ENCODE measurements at regions not wholly inside any gene's neighbourhood (a gene's known extent, or its start where the extent isn't known, plus 50 kb on each side); places are given as distances from the start of the nearest gene placed in this dataset.
"Not testable (repeated sequence)": the region's sequence is repeated elsewhere in the genome, so short reads cannot be mapped to it uniquely, and the experiment has no call there.

DNA sequence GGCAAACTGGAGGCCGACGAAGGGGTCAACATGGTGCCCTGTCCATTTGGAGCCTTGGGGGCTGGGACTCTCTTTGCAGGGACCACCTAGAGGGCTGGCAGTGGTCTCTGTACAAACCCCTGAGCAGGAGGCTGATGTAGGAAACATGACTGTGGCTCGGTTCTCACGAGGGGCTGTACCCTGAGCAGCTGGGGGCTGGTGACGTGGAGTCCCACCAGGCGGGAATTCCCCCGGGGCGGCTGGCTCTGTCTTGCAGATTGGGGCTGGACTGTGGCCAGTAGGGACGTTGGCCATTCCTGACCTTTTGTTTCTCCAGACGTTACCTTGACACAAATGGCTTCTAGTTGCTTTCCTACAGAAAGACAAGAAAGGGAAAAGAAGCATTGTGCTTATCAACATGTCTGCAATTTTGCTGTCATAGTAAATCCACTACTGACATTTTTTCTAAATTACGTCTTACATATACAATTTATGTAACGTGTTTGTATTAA lies 115.6 kb upstream of the PRKX start:
- not testable (repeated sequence) for H3K27me3 Mint-ChIP-seq (ENCODE audit: low read depth); H3K4me1 Mint-ChIP-seq (ENCODE audit: low read depth); H3K4me3 Mint-ChIP-seq; DNase-seq; H3K9me3 Mint-ChIP-seq; ATAC-seq; H3K36me3 Mint-ChIP-seq (ENCODE audit: insufficient read depth)

DNA sequence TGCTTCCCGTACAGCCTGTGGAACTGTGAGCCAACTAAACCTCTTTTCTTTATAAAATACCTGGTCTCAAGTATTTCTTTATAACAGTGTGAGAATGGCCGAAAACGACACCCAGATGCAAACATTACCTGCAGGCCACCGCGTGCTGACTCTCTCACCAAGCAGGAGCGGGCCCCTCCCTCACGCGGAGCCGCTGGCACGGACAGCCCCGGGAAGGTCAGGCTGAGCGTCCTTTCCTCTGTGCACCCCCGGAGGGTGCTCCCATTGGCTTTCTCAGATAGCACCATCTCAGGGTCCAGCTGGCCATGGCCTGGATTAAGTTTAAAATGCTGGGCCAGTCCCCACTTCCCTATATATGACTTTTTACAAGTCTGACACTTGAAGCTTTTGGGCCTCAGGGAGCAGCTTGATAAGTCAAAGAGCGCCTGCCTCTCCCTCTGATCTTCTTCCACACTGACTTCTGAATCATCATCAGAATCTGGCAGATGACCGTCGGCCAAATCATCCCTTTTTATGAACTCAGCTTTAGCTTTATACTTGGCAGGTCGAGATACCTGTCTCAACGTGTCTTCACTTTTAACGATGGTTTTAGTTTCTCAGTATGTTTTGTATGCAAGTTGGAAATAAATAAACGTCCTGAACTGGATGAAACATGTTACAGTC lies 115.1 kb upstream of the PRKX start:
- not testable (repeated sequence) for H3K4me3 Mint-ChIP-seq; ATAC-seq; DNase-seq; H3K36me3 Mint-ChIP-seq (ENCODE audit: insufficient read depth); H3K9me3 Mint-ChIP-seq; H3K4me1 Mint-ChIP-seq (ENCODE audit: low read depth); H3K27me3 Mint-ChIP-seq (ENCODE audit: low read depth)

DNA sequence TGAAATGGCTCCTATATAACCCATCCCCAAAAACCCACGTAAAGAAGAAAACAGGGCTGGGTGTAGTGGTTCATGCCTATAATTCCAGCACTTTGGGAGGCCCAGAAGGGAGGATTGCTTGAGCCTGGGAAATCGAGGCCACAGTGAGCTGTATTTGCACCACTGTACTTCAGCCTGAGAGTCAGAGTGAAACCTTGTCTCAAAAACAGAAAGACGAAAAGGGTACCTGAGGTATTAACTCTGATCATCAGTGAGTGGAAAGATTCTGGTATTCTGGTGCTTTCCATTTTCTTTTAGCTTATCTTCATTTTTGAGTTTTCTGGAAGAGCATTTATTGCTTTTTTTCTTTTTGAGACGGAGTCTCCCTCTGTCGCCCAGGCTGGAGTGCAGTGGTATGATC lies 110.6 kb upstream of the PRKX start:
- peaks cover 14% of the 10 kb centered on the region for H3K36me3 Mint-ChIP-seq (ENCODE audit: insufficient read depth)
- not testable (repeated sequence) for H3K4me3 Mint-ChIP-seq; H3K4me1 Mint-ChIP-seq (ENCODE audit: low read depth); H3K27me3 Mint-ChIP-seq (ENCODE audit: low read depth); ATAC-seq; DNase-seq; H3K9me3 Mint-ChIP-seq

DNA sequence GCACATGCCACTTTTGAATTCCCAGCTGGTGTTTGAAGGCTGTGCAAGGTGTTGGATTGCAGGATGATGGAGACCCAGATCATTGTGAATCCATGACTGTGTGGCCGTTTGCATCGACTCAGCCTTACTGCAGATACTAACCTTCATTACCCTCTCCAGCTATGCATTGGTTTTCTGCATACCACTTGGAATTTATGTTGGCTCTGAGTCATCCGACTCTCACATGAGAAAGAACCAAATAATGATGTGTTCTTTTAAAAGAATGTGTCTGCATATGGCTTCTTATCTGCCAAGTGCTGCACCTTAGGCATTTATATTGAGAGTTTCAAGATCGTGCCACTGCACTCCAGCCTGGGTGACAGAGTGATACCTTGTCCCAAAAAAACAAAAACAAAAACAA lies 106.7 kb upstream of the PRKX start:
- DNase-seq (no peak), ATAC-seq (no peak)
- no peaks in the 10 kb centered on the region for H3K9me3 Mint-ChIP-seq
- no peak overlapping the region for H3K4me3 Mint-ChIP-seq
- H3K36me3 Mint-ChIP-seq (ENCODE audit: insufficient read depth), result peaks cover 16% of the 10 kb centered on the region
- H3K27me3 Mint-ChIP-seq (ENCODE audit: low read depth), result no peaks in the 10 kb centered on the region
- H3K4me1 Mint-ChIP-seq (ENCODE audit: low read depth), result peaks cover 4% of the 10 kb centered on the region

DNA sequence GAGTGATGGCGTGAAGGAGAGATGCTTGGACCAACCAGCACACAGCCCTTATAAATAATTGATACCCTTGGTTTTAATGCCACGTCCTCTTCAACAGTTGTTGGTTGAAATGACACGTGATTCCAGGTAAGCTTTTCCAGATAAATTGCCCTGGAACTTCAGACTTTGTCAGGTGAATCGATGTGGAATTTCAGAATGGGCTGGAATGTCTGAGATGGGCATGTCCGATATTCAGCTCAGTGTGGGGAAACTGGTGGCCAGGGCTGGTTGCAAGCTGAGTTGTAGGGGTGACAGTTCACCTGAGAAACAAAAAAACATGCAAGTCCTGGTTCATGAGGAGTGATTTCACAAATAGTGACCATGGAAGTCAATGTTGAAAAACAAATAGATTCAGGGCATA lies 104.0 kb upstream of the PRKX start:
- H3K36me3 Mint-ChIP-seq (ENCODE audit: insufficient read depth); H3K4me3 Mint-ChIP-seq; ATAC-seq; DNase-seq; H3K27me3 Mint-ChIP-seq (ENCODE audit: low read depth); H3K9me3 Mint-ChIP-seq; H3K4me1 Mint-ChIP-seq (ENCODE audit: low read depth): not testable (repeated sequence)

DNA sequence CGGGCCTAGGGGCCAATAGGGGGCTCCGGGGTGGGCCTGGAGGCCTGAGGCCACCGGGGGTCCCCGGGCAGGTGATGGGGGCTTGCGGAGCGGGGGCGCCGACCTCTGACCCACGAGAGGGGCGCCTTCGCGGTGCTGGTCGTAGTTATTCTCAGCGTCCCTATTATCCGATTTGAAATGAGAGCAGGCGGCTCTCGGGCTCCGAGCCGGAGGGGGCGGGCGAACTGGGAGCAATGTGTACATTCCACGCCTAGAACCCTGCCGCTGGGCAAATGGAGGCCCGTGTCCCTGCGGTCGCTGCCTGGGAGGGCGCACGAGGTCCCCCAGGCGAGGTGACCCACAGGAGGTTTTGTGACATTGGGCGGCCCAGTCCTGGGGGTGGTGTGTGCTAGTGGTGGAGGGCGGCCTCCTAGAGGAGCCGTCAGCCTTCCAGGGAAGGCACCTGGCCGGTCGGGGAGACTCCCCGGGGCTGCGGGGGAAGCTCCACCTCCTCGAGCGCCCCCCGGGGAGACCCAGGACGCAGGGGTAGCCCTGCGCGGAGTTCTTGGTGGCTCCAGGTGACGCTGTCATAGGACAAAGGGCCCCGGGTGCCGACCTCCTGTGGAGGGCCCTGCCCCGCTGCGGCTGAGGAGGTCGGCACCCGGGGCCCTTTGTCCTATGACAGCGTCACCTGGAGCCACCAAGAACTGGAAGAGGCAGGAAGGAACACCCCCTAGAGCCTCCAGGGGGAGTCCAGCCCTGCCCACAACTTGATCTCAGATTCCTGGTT lies 102.6 kb upstream of the PRKX start:
- no peak for ATAC-seq
- Mint-ChIP-seq H3K4me1 (ENCODE audit: low read depth) (peaks cover 15% of the 10 kb centered on the region), H3K4me3 (peak overlapping the region; percentile 72), H3K27me3 (ENCODE audit: low read depth) (no peaks in the 10 kb centered on the region), H3K9me3 (no peaks in the 10 kb centered on the region), H3K36me3 (ENCODE audit: insufficient read depth) (peaks cover 6% of the 10 kb centered on the region)
- DNase-seq, result peak; percentile 36

DNA sequence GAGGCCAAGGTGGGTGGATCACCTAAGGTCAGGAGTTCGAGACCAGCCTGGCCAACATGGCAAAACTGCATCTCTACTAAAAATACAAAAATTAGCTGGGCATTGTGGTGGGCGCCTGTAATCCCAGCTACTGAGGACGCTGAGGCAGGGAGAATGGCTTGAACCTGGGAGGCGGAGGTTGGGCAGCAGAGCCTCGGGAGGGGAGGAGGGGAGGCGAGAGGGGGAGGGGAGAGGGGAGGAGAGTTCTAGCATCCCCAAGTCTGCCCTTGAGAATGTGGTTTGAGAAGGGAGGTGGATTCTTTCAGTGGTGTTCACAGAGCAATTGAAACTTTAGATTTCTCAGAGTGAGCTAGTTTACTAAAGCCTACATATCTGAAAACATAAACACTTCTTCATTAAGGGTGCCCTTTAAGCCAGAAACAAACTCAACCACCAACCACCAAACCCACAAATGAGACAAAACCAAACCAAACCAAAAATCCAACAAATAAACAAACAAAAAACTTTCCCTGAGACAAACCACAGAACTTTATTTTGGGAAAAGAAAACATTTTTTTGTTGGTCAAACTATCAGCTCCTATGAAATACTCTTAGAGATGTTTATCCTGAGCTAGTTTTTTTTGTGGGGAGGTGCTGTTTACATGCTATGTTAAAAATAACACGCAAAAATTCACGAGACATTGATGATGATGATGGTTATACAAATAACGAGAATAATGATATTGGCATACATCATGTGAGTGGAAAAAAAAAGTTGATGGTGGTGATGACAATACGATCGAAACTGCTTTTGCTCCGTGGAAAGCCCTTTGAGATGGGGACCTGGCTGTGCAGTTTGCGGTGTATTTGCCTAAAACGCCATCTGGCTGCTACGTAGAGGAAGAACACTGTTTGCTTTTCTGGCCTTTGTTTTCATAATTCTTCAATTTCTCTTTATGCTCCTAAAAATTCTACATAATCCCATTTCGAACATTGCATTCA lies 98.2 kb upstream of the PRKX start:
- ATAC-seq (no peak), DNase-seq (peak; percentile 37)
- Mint-ChIP-seq H3K9me3 (no peaks in the 10 kb centered on the region), H3K36me3 (ENCODE audit: insufficient read depth) (no peaks in the 10 kb centered on the region), H3K4me1 (ENCODE audit: low read depth) (peaks cover 12% of the 10 kb centered on the region), H3K4me3 (peak overlapping the region; percentile 15), H3K27me3 (ENCODE audit: low read depth) (peaks cover 13% of the 10 kb centered on the region)

DNA sequence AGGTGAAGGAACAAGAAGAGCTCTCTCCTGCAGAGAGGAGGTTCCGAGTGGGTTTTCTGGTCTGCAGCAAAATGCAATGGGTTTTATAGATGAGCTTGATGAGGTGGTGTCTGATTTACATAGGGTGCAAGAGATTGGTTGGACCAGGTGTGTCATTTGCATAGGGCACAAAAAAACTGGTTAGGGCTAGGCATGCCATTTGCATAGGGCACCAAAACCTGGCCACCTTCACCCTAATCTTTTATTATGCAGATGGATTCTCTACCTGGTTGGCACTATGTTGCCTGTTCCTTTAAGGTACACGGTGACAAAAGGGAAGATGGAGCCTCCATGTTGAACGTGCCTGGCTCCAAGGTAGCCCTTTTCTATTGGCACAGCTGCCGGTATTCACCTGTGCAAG lies 94.5 kb upstream of the PRKX start:
- peaks cover 9% of the 10 kb centered on the region for H3K4me1 Mint-ChIP-seq (ENCODE audit: low read depth)
- H3K9me3 Mint-ChIP-seq, result no peaks in the 10 kb centered on the region
- no peak for ATAC-seq
- H3K4me3 Mint-ChIP-seq, result no peak overlapping the region
- no peak for DNase-seq
- no peaks in the 10 kb centered on the region for H3K36me3 Mint-ChIP-seq (ENCODE audit: insufficient read depth)
- peaks cover 13% of the 10 kb centered on the region for H3K27me3 Mint-ChIP-seq (ENCODE audit: low read depth)

DNA sequence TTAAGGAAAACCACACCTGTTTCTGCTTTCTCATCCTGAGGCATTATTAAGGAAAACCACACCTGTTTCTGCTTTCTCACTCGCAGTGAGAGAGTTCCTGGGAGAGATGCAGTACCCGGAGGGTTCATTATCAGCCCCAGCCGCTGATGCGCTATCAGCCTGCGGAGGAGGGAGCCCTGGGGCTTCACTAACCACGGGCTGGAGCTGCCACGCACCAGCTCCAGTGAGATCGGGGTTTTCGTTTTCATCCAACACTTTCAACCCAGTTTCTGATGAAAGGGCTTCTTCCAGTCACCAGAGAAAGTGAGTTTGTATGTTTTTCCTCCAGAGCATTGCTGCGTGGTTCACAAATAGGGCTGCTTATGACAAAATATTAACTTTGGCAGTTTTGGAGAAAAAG lies 93.2 kb upstream of the PRKX start:
- no peak for DNase-seq
- Mint-ChIP-seq H3K9me3 (no peaks in the 10 kb centered on the region), H3K36me3 (ENCODE audit: insufficient read depth) (no peaks in the 10 kb centered on the region), H3K4me1 (ENCODE audit: low read depth) (peaks cover 4% of the 10 kb centered on the region), H3K4me3 (no peak overlapping the region), H3K27me3 (ENCODE audit: low read depth) (peaks cover 13% of the 10 kb centered on the region)
- no peak for ATAC-seq

DNA sequence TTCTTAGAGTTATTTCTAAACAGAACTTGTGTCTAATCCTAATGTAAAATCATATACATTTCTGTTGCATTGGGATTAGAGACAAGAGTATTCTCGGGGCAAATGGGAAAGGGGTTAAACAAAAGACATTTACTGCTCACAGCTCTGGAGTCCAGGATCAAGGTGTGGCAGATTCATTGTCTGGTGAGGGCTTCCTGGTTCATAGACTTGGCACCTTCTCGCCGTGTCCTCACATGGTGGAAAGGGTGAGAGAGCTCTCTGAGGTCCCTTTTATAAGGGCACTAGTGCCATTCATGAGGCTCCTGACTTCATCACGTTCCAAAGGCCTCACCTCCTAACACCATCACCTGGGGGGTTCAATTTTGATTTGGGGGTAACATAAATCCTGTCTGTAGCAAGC lies 90.3 kb upstream of the PRKX start:
- no peak for ATAC-seq
- Mint-ChIP-seq H3K4me1 (ENCODE audit: low read depth) (no peaks in the 10 kb centered on the region), H3K4me3 (no peak overlapping the region), H3K27me3 (ENCODE audit: low read depth) (peaks cover 9% of the 10 kb centered on the region), H3K9me3 (no peaks in the 10 kb centered on the region), H3K36me3 (ENCODE audit: insufficient read depth) (no peaks in the 10 kb centered on the region)
- no peak for DNase-seq

DNA sequence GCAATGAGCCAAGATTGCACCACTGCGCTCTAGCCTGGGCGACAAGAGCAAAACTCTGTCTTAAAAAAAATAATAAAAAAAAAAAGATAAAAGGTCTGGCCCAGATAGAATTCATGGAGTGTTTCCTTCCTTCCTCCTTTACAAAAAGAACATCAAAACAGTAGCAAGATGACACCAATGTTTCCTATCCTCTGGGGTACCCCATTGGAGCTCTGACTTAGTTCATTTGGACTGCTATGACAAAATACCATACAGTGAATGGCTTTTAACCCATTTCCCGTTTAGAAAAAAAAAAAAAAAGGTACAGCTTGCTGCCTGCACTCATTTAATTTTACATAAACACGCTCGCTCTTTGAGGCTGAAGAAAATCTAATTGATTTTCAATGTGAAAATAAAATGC lies 89.9 kb upstream of the PRKX start:
- Mint-ChIP-seq H3K27me3 (ENCODE audit: low read depth) (peaks cover 9% of the 10 kb centered on the region), H3K9me3 (no peaks in the 10 kb centered on the region), H3K4me1 (ENCODE audit: low read depth) (no peaks in the 10 kb centered on the region), H3K4me3 (no peak overlapping the region), H3K36me3 (ENCODE audit: insufficient read depth) (no peaks in the 10 kb centered on the region)
- DNase-seq, result no peak
- ATAC-seq, result no peak

DNA sequence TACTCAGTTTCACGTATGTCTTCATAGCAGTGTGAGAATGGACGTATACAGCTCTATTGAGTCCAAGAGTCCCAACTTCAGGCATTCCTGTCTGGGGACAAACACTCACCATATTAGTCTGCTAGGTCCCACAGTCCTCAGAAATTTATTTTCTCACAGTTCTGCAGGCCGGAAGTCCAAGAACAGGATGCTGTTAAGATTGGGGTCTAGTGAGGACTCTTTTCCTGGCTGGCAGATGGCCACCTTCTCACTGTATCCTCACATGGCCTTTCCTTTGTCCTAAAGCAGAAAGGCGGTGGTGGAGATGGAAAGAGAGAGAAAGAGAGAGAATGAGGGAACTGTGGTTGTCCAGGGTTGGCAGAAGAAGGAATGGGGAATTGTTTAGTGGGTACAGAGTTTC lies 82.0 kb upstream of the PRKX start:
- not testable (repeated sequence) for H3K4me3 Mint-ChIP-seq; H3K4me1 Mint-ChIP-seq (ENCODE audit: low read depth); H3K27me3 Mint-ChIP-seq (ENCODE audit: low read depth); ATAC-seq; H3K36me3 Mint-ChIP-seq (ENCODE audit: insufficient read depth); DNase-seq; H3K9me3 Mint-ChIP-seq

DNA sequence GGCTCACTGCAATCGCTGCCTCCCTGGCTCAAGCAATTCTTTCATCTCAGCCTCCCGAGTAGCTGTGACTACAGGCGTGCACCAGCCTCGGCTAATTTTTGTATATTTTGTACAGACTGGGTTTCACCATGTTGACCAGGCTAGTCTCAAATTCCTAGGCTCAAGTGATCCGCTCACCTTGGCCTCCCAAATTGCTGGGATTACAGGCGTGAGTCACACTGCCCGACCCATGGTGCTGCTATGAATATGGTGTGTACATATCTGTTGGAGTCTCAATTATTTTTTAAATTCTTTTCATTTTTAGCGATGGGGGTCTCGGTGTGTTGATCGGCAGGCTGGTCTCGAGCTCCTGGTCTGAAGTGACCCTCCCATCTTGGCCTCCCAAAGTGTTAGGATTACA lies 78.0 kb upstream of the PRKX start:
- DNase-seq, result no peak
- Mint-ChIP-seq H3K4me3 (no peak overlapping the region), H3K27me3 (ENCODE audit: low read depth) (no peaks in the 10 kb centered on the region), H3K9me3 (no peaks in the 10 kb centered on the region), H3K36me3 (ENCODE audit: insufficient read depth) (no peaks in the 10 kb centered on the region), H3K4me1 (ENCODE audit: low read depth) (peaks cover 5% of the 10 kb centered on the region)
- no peak for ATAC-seq

DNA sequence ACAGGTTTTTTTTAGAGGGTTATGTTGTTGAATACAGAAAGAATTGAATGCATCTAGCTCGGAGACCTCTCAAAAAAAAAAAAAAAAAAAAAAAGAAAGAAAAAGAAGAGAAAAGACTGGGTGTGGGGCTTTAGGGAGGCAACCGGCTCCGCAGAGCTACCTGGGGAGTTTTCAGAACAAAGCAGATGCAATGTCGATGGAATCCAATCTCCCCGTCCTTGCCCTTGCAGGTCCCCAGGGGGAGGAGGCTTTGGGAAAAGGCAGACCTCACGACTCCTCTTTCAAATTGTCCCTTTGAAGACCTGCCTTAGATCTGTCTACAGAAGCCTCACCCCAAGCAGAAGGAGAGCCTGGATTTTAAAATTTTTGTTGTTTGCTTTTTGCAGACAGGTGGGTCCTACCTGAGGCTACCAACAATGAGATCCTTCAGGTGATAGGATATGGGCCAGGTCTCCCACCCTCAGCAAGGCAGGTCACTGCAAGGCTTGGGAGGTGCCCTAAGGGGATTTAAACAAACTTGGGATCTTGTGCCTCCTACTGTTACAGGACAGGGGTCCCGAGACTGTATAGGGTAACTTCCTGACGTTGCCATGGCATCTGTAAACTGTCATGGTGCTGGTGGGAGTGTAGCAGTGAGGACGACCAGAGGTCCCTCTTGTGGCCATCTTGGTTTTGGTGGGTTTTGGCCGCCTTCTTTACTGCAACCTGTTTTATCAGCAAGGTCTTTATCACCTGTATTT lies 75.2 kb upstream of the PRKX start:
- no peaks in the 10 kb centered on the region for H3K36me3 Mint-ChIP-seq (ENCODE audit: insufficient read depth)
- H3K4me1 Mint-ChIP-seq (ENCODE audit: low read depth), result peaks cover 5% of the 10 kb centered on the region
- H3K27me3 Mint-ChIP-seq (ENCODE audit: low read depth), result no peaks in the 10 kb centered on the region
- peak; percentile 8 for DNase-seq
- no peak overlapping the region for H3K4me3 Mint-ChIP-seq
- peaks cover 3% of the 10 kb centered on the region for H3K9me3 Mint-ChIP-seq
- ATAC-seq, result no peak
